B cell (primary cell): ENCODE measurements at regions not wholly inside any gene's neighbourhood (a gene's known extent, or its start where the extent isn't known, plus 50 kb on each side); places are given as distances from the start of the nearest gene placed in this dataset.

Experiments
- ATAC-seq: fragments of 200-7000 bp; cut with Tn5 transposase; one replicate; pipeline ENCODE4 v1.10.0; 2021; ENCODE audit warnings: low read depth, mild to moderate bottlenecking, moderate number of reproducible peaks, moderate library complexity
- CTCF ChIA-PET: fragments of 350-600 bp; sonication (Branson Sonifier 250); formaldehyde crosslinking; loops from one replicate; lab custom pipeline; 2021; ENCODE audit warnings: antibody characterized with exemption, inconsistent platforms; lab: Charles Lee
- POLR2A ChIA-PET: fragments of 350-600 bp; sonication (Branson Sonifier 250); formaldehyde crosslinking; loops from one replicate; lab custom pipeline; 2021; ENCODE audit warnings: antibody characterized with exemption; lab: Charles Lee
- DNase-seq: peaks from one replicate; pipeline ENCODE4 v3.0.0; 2013
- H2AFZ ChIP-seq: 2 replicates; pipeline ENCODE4 v1.6.1; 2012; ENCODE audit warnings: mild to moderate bottlenecking, low read depth, low read length; ENCODE audit not compliant: insufficient read depth, poor library complexity, severe bottlenecking
- H3K27ac ChIP-seq, 2 donors: 1 replicate in 1 of 2; 2 replicates in 1 of 2; pipeline ENCODE4 v1.5.1; 2012 to 2013; ENCODE audit warnings: low read length in 2 of 2, mild to moderate bottlenecking in 2 of 2, moderate library complexity in 1 of 2
- H3K27me3 ChIP-seq, 4 experiments: fragments of 200-600 bp in 1 of 4; sonication (generic) in 1 of 4; replicated peaks in 1 of 4; 1 replicate in 2 of 4; 2 replicates in 2 of 4; pipeline versions ENCODE4 v1.6.1 to v1.7.0; 2013 to 2016; ENCODE audit warnings: low read length in 3 of 4, mild to moderate bottlenecking in 2 of 4, mixed read lengths in 1 of 4, moderate library complexity in 1 of 4; ENCODE audit not compliant: insufficient read depth in 4 of 4, control insufficient read depth in 3 of 4; ENCODE audit errors: control extremely low read depth in 1 of 4
- H3K36me3 ChIP-seq, 2 experiments: replicated peaks in 1 of 2; 1 replicate in 1 of 2; 2 replicates in 1 of 2; pipeline versions ENCODE4 v1.6.1 to v1.7.1; 2013; ENCODE audit warnings: low read length in 1 of 2; ENCODE audit not compliant: insufficient read depth in 2 of 2, control insufficient read depth in 1 of 2; ENCODE audit errors: control extremely low read depth in 1 of 2, extremely low read depth in 1 of 2
- H3K4me1 ChIP-seq, 2 donors: fragments of 200-600 bp in 1 of 2; sonication (generic) in 1 of 2; 1 replicate in 1 of 2; 2 replicates in 1 of 2; pipeline versions ENCODE4 v1.5.1 to v1.6.1; 2013 to 2017; ENCODE audit warnings: low read length in 2 of 2; ENCODE audit not compliant: control insufficient read depth in 2 of 2, insufficient read depth in 2 of 2
- H3K4me2 ChIP-seq: replicated peaks from 2 replicates; pipeline ENCODE3; 2012; ENCODE audit warnings: mild to moderate bottlenecking, low read depth, low read length; ENCODE audit not compliant: poor library complexity, severe bottlenecking
- H3K4me3 ChIP-seq, 5 experiments: fragments of 200-600 bp in 1 of 5; sonication (generic) in 1 of 5; 1 replicate in 3 of 5; 2 replicates in 2 of 5; pipeline versions ENCODE4 v1.5.1 to v1.7.0; 2011 to 2016; ENCODE audit warnings: low read length in 4 of 5, mild to moderate bottlenecking in 4 of 5, low read depth in 2 of 5, control low read depth in 1 of 5, moderate library complexity in 1 of 5; ENCODE audit not compliant: insufficient read depth in 1 of 5; ENCODE audit errors: control extremely low read depth in 1 of 5, extremely low read depth in 1 of 5
- H3K79me2 ChIP-seq: fragments of 200-600 bp; sonication (generic); one replicate; pipeline ENCODE4 v1.6.0; 2016; ENCODE audit warnings: low read length; ENCODE audit not compliant: control insufficient read depth, insufficient read depth
- H3K9ac ChIP-seq: fragments of 200-600 bp; sonication (generic); 2 replicates; pipeline ENCODE4 v1.6.1; 2017; ENCODE audit warnings: mild to moderate bottlenecking, low read length, moderate library complexity
- H3K9me3 ChIP-seq, 3 donors: one replicate each; pipeline versions ENCODE4 v1.6.1 to v1.7.1; 2013; ENCODE audit warnings: low read length in 2 of 3; ENCODE audit not compliant: control insufficient read depth in 2 of 3, insufficient read depth in 1 of 3; ENCODE audit errors: control extremely low read depth in 1 of 3
- H4K20me1 ChIP-seq: 2 replicates; pipeline ENCODE4 v1.6.0; 2012; ENCODE audit warnings: mild to moderate bottlenecking, low read length; ENCODE audit not compliant: insufficient read depth, control insufficient read depth, poor library complexity, severe bottlenecking
- H3K27ac Mint-ChIP-seq: one replicate; pipeline ENCODE4 v1.8.0; 2021; ENCODE audit warnings: mixed read lengths
- H3K27me3 Mint-ChIP-seq: one replicate; pipeline ENCODE4 v1.8.0; 2021; ENCODE audit warnings: mixed read lengths
- H3K4me1 Mint-ChIP-seq: one replicate; pipeline ENCODE4 v1.8.0; 2021; ENCODE audit warnings: mixed read lengths
- H3K4me3 Mint-ChIP-seq: one replicate; pipeline ENCODE4 v1.8.0; 2021; ENCODE audit warnings: mixed read lengths
- H3K9me3 Mint-ChIP-seq: one replicate; pipeline ENCODE4 v1.8.0; 2022; ENCODE audit warnings: mixed read lengths; ENCODE audit not compliant: insufficient read depth
- CTCF ChIP-seq: fragments of 200-600 bp; IDR thresholded peaks from one replicate; pipeline ENCODE4 v1.8.0; 2022; ENCODE audit warnings: antibody characterized with exemption, mild to moderate bottlenecking
- EZH2 ChIP-seq: IDR thresholded peaks from 2 replicates; pipeline ENCODE4 v1.6.1; 2012; ENCODE audit warnings: borderline replicate concordance, low read depth, mild to moderate bottlenecking, moderate library complexity, low read length; ENCODE audit not compliant: insufficient read depth, poor library complexity, severe bottlenecking
- WGBS: methylation state at CpG from one replicate; pipeline ENCODE4 v1.1.5; 2013; ENCODE audit warnings: missing lambda C conversion rate; ENCODE audit not compliant: insufficient coverage; 5-methylcytosine and 5-hydroxymethylcytosine counted together
- intact Hi-C: fragments of 100-400 bp; cut with micrococcal nuclease; formaldehyde crosslinking; loops from one replicate; pipeline ENCODE4 v1.10.0; 2022

- ATAC-seq (no peak), DNase-seq (no peak)
- no peak overlapping the region for H3K4me3 Mint-ChIP-seq
- no peaks in the 10 kb centered on the region for H3K4me1 ChIP-seq
- no peak overlapping the region for H3K27ac ChIP-seq
- H3K79me2 ChIP-seq, result no peaks in the 10 kb centered on the region
- no peak overlapping the region for H3K4me2 ChIP-seq
- intact Hi-C loops, result no loop called here
- H3K27ac Mint-ChIP-seq, result no peak overlapping the region
- no peak for TF ChIP-seq EZH2
- TF ChIP-seq CTCF, result no peak
- no peaks in the 10 kb centered on the region for H3K36me3 ChIP-seq
- POLR2A ChIA-PET, result no interaction called here
- no peaks in the 10 kb centered on the region for H3K9me3 Mint-ChIP-seq
- H3K9ac ChIP-seq, result no peak overlapping the region
- peaks cover 0 to 14% (median 0%) of the 10 kb centered on the region in 3 donors for H3K9me3 ChIP-seq
- H2AFZ ChIP-seq, result no peak overlapping the region
- no peak overlapping the region for H3K4me3 ChIP-seq
- H3K27me3 Mint-ChIP-seq, result peaks cover 4% of the 10 kb centered on the region
- 96% methylated on average over 6 of the region's 7 CpGs for WGBS
- H3K27me3 ChIP-seq, result no peaks in the 10 kb centered on the region
- H3K4me1 Mint-ChIP-seq, result no peaks in the 10 kb centered on the region
- H4K20me1 ChIP-seq, result no peaks in the 10 kb centered on the region
- CTCF ChIA-PET, result no interaction called here
These were observed 294.5 kb upstream of the IRX4 start for GRCh38 chr5:2177244-2177643.

GRCh38 chr5:2176581-2176980 is 293.9 kb upstream of the IRX4 start:
- H2AFZ ChIP-seq, result no peak overlapping the region
- H3K27ac Mint-ChIP-seq, result no peak overlapping the region
- no peak overlapping the region for H3K4me2 ChIP-seq
- H3K9ac ChIP-seq, result no peak overlapping the region
- H3K4me1 Mint-ChIP-seq, result no peaks in the 10 kb centered on the region
- no peak for DNase-seq
- no peaks in the 10 kb centered on the region for H4K20me1 ChIP-seq
- no peak overlapping the region for H3K4me3 Mint-ChIP-seq
- intact Hi-C loops, result no loop called here
- no peak for ATAC-seq
- H3K27me3 Mint-ChIP-seq, result peaks cover 4% of the 10 kb centered on the region
- H3K79me2 ChIP-seq, result no peaks in the 10 kb centered on the region
- CTCF ChIA-PET, result no interaction called here
- H3K9me3 Mint-ChIP-seq, result no peaks in the 10 kb centered on the region
- H3K27ac ChIP-seq, result no peak overlapping the region
- no peaks in the 10 kb centered on the region for H3K27me3 ChIP-seq
- TF ChIP-seq EZH2 (no peak), CTCF (no peak)
- no peaks in the 10 kb centered on the region for H3K36me3 ChIP-seq
- no CpG with 5 or more reads among the region's 1 CpG for WGBS
- H3K4me1 ChIP-seq, result no peaks in the 10 kb centered on the region
- POLR2A ChIA-PET, result no interaction called here
- H3K9me3 ChIP-seq, result peaks cover 0 to 10% (median 0%) of the 10 kb centered on the region in 3 donors
- no peak overlapping the region for H3K4me3 ChIP-seq
